SU-DHL-6 (cell line): ENCODE measurements at regions not wholly inside any gene's neighbourhood (a gene's known extent, or its start where the extent isn't known, plus 50 kb on each side); places are given as distances from the start of the nearest gene placed in this dataset.
"Not testable (repeated sequence)": the region's sequence is repeated elsewhere in the genome, so short reads cannot be mapped to it uniquely, and the experiment has no call there.

ENCODE experiments used
- H2AFZ ChIP-seq: fragments of 200-600 bp; sonication (generic); 2 replicates; pipeline ENCODE4 v1.6.1; 2014; ENCODE audit warnings: low read depth, mild to moderate bottlenecking, moderate library complexity, mixed read lengths, antibody characterized with exemption, low read length; ENCODE audit not compliant: severe bottlenecking
- H3F3A ChIP-seq: fragments of 200-600 bp; shearing (Covaris generic); 2 replicates; pipeline ENCODE4 v1.6.0; 2016; ENCODE audit warnings: antibody characterized with exemption, mild to moderate bottlenecking; ENCODE audit not compliant: insufficient read depth
- H3K27ac ChIP-seq: fragments of 200-600 bp; sonication (generic); 2 replicates; pipeline ENCODE4 v1.5.1; 2016; ENCODE audit warnings: low read depth, mild to moderate bottlenecking, low read length, moderate library complexity, mixed read lengths
- H3K27me3 ChIP-seq: fragments of 200-600 bp; sonication (generic), shearing (Covaris generic); 2 replicates; pipeline ENCODE4 v1.6.0; 2014; ENCODE audit warnings: mild to moderate bottlenecking, low read length
- H3K36me3 ChIP-seq: fragments of 200-600 bp; sonication (generic); 2 replicates; pipeline ENCODE4 v1.6.1; 2014; ENCODE audit warnings: mild to moderate bottlenecking, low read length, mixed read lengths
- H3K4me2 ChIP-seq: fragments of 300-600, 200-600 bp; shearing (Covaris generic), sonication (generic); 2 replicates; pipeline ENCODE4 v1.6.0; 2014; ENCODE audit warnings: low read length, low read depth, mild to moderate bottlenecking; ENCODE audit not compliant: poor library complexity, severe bottlenecking
- H3K4me3 ChIP-seq: fragments of 200-600 bp; sonication (generic); 2 replicates; pipeline ENCODE4 v1.5.1; 2014; ENCODE audit warnings: antibody characterized with exemption, low read length, mild to moderate bottlenecking, mixed read lengths; ENCODE audit not compliant: insufficient read depth, poor library complexity, severe bottlenecking
- H3K79me2 ChIP-seq: fragments of 200-600 bp; sonication (generic); 2 replicates; pipeline ENCODE4 v1.6.1; 2014; ENCODE audit warnings: mild to moderate bottlenecking, low read length, moderate library complexity; ENCODE audit not compliant: insufficient read depth
- H3K9ac ChIP-seq: fragments of 200-600 bp; sonication (generic); 2 replicates; pipeline ENCODE4 v1.7.0; 2014; ENCODE audit warnings: mild to moderate bottlenecking, low read length
- H3K9me2 ChIP-seq: fragments of 200-600 bp; sonication (generic); replicated peaks from 2 replicates; pipeline ENCODE4 v1.6.1; 2014; ENCODE audit warnings: low read length; ENCODE audit not compliant: insufficient read depth
- H3K9me3 ChIP-seq: fragments of 200-600 bp; sonication (generic); 2 replicates; pipeline ENCODE4 v1.6.1; 2014; ENCODE audit warnings: low read length, mixed read lengths; ENCODE audit not compliant: insufficient read depth
- H4K20me1 ChIP-seq: fragments of 200-600 bp; sonication (generic); 2 replicates; pipeline ENCODE4 v1.6.1; 2014; ENCODE audit warnings: low read depth, mild to moderate bottlenecking, antibody characterized with exemption, low read length, moderate library complexity, mixed read lengths
- CTCF ChIP-seq: fragments of 200-600 bp; sonication (generic); IDR thresholded peaks from one replicate; pipeline ENCODE4 v1.5.1; 2017; ENCODE audit warnings: antibody characterized with exemption, mild to moderate bottlenecking, low read length, moderate library complexity; ENCODE audit not compliant: insufficient read depth, poor library complexity, severe bottlenecking
- EZH2phosphoT487 ChIP-seq: fragments of 200-600 bp; sonication (generic), shearing (Covaris generic); conservative IDR thresholded peaks from 2 replicates; pipeline ENCODE4 v1.6.1; 2018; ENCODE audit warnings: mild to moderate bottlenecking, antibody characterized with exemption, low read length, moderate library complexity, mixed read lengths

GRCh38 chr21:19541602-19542001 is 1138.0 kb upstream of the TMPRSS15 start:
- Histone ChIP-seq H3K9me3 (no peaks in the 10 kb centered on the region), H3K27me3 (no peaks in the 10 kb centered on the region), H3K4me2 (no peak overlapping the region)

GRCh38 chr21:19544493-19544892 is 1140.9 kb upstream of the TMPRSS15 start:
- H3K27me3 ChIP-seq, H2AFZ ChIP-seq, H3K79me2 ChIP-seq, H3K36me3 ChIP-seq, H3K4me2 ChIP-seq, H3K9me2 ChIP-seq, H3F3A ChIP-seq, H3K9me3 ChIP-seq, H3K4me3 ChIP-seq, H3K9ac ChIP-seq, H4K20me1 ChIP-seq, H3K27ac ChIP-seq: not testable (repeated sequence)

More at GRCh38 chr21:19541602-19542001, 1138.0 kb upstream of the TMPRSS15 start:
- Histone ChIP-seq H3K36me3 (no peaks in the 10 kb centered on the region), H4K20me1 (no peaks in the 10 kb centered on the region), H3F3A (no peaks in the 10 kb centered on the region), H3K4me3 (no peak overlapping the region), H3K9me2 (no peaks in the 10 kb centered on the region), H2AFZ (peak overlapping the region; percentile 45), H3K79me2 (no peaks in the 10 kb centered on the region), H3K27ac (no peak overlapping the region), H3K9ac (no peak overlapping the region)
- TF ChIP-seq CTCF (no peak), EZH2phosphoT487 (no peak)

- no peaks in the 10 kb centered on the region for H3K9me3 ChIP-seq
- H3F3A ChIP-seq = no peaks in the 10 kb centered on the region
- TF ChIP-seq CTCF (no peak), EZH2phosphoT487 (no peak)
- H3K9ac ChIP-seq = no peak overlapping the region
- H3K79me2 ChIP-seq = no peaks in the 10 kb centered on the region
- no peaks in the 10 kb centered on the region for H4K20me1 ChIP-seq
- H2AFZ ChIP-seq = peak overlapping the region; percentile 31
- H3K27me3 ChIP-seq = no peaks in the 10 kb centered on the region
- no peaks in the 10 kb centered on the region; the same call in 1 of the 2 replicates for H3K36me3 ChIP-seq
- no peak overlapping the region for H3K4me3 ChIP-seq
- H3K4me2 ChIP-seq = no peak overlapping the region
- H3K27ac ChIP-seq = no peak overlapping the region
- H3K9me2 ChIP-seq = no peaks in the 10 kb centered on the region
Observed at GRCh38 chr21:19547951-19548840, 1144.6 kb upstream of the TMPRSS15 start.

GRCh38 chr21:19553919-19554615 is 1150.5 kb upstream of the TMPRSS15 start:
- Histone ChIP-seq H2AFZ (peak overlapping the region; percentile 63), H3K9me2 (no peaks in the 10 kb centered on the region), H3K9me3 (no peaks in the 10 kb centered on the region), H3K9ac (no peak overlapping the region), H3K79me2 (no peaks in the 10 kb centered on the region), H3K36me3 (no peaks in the 10 kb centered on the region; the same call in 1 of the 2 replicates), H3K4me3 (no peak overlapping the region), H3K27me3 (no peaks in the 10 kb centered on the region), H3K4me2 (no peak overlapping the region), H3K27ac (no peak overlapping the region), H4K20me1 (no peaks in the 10 kb centered on the region), H3F3A (no peaks in the 10 kb centered on the region)
- no peak for TF ChIP-seq EZH2phosphoT487
- TF ChIP-seq CTCF = no peak
